K562 (cell line): ENCODE measurements at regions not wholly inside any gene's neighbourhood (a gene's known extent, or its start where the extent isn't known, plus 50 kb on each side); places are given as distances from the start of the nearest gene placed in this dataset.
"Not testable (repeated sequence)": the region's sequence is repeated elsewhere in the genome, so short reads cannot be mapped to it uniquely, and the experiment has no call there.

Experiments used
- ATAC-seq: fragments of 200-7000 bp; cut with Tn5 transposase; 3 replicates; pipeline ENCODE4 v1.9.1; 2020; ENCODE audit warnings: moderate library complexity
- BruUV-seq: library from RNA; stranded (reverse); fragments of 400-500 nt; replicated peaks from 2 replicates; lab custom pipeline; 2021; lab: Mats Ljungman, UMichigan
- CTCF ChIA-PET: fragments of 300-600 bp; formaldehyde crosslinking; extraction: SDS; loops from one replicate; lab custom pipeline; 2021; ENCODE audit warnings: low intra/inter-chr PET ratio; lab: Yijun Ruan, JAX
- POLR2A ChIA-PET: fragments of 300-600, 350-650 bp; sonication (Branson Sonifier 250); formaldehyde crosslinking; extraction: SDS; loops from one replicate; lab custom pipeline; 2021; ENCODE audit warnings: antibody characterized with exemption, inconsistent platforms; lab: Yijun Ruan, JAX
- DNase-seq, 4 experiments: peaks; one replicate each; pipeline versions ENCODE4 v3.0.0 to v3.0.0-alpha.2; 2011 to 2018; ENCODE audit warnings: low spot score in 3 of 4, mixed read lengths in 3 of 4; ENCODE audit errors: extremely low read depth in 1 of 4
- FAIRE-seq: peaks from 2 replicates; lab custom pipeline; 2011; peaks lifted over from hg19 to GRCh38; lab: Jason Lieb, UNC
- H2AFZ ChIP-seq: 2 replicates; pipeline ENCODE4 v1.6.0; 2011; ENCODE audit warnings: low read depth, low read length, control low read depth, inconsistent platforms
- H3K27ac ChIP-seq: fragments of 200-600 bp; 3 replicates; pipeline ENCODE4 v1.8.0; 2011; ENCODE audit warnings: low read depth, mild to moderate bottlenecking, control low read depth, inconsistent platforms, low read length, moderate library complexity, mixed read lengths; ENCODE audit errors: extremely low read depth
- H3K27me3 ChIP-seq, 2 experiments: fragments of 300-600 bp in 1 of 2; 2 replicates in 1 of 2; 3 replicates in 1 of 2; pipeline versions ENCODE4 v1.6.0 to v1.8.0; 2011; ENCODE audit warnings: inconsistent platforms in 2 of 2, low read length in 2 of 2, mild to moderate bottlenecking in 1 of 2, mixed read lengths in 1 of 2, moderate library complexity in 1 of 2; ENCODE audit not compliant: control insufficient read depth in 2 of 2, insufficient read depth in 2 of 2
- H3K36me3 ChIP-seq: fragments of 300-600 bp; 3 replicates; pipeline ENCODE4 v1.8.0; 2011; ENCODE audit warnings: mild to moderate bottlenecking, low read length, inconsistent platforms; ENCODE audit not compliant: control insufficient read depth, insufficient read depth
- H3K4me1 ChIP-seq, 2 experiments: fragments of 200-600 bp in 1 of 2; replicated peaks in 1 of 2; 2 replicates in 1 of 2; 3 replicates in 1 of 2; pipeline versions ENCODE4 v1.5.1 to v1.8.0; 2011; ENCODE audit warnings: inconsistent platforms in 2 of 2, low read length in 2 of 2, mild to moderate bottlenecking in 1 of 2, mixed read lengths in 1 of 2, moderate library complexity in 1 of 2; ENCODE audit not compliant: control insufficient read depth in 2 of 2, insufficient read depth in 2 of 2
- H3K4me2 ChIP-seq: 2 replicates; pipeline ENCODE4 v1.6.1; 2011; ENCODE audit warnings: low read length, control low read depth, inconsistent platforms, mixed read lengths; ENCODE audit not compliant: insufficient read depth
- H3K4me3 ChIP-seq: fragments of 200-600 bp; sonication (generic), shearing (Covaris generic); 2 replicates; pipeline ENCODE4 v1.5.1; 2016; ENCODE audit warnings: control low read depth, inconsistent platforms
- H3K79me2 ChIP-seq: fragments of 200-600 bp; 3 replicates; pipeline ENCODE4 v1.8.0; 2011; ENCODE audit warnings: low read length, inconsistent platforms; ENCODE audit not compliant: control insufficient read depth, insufficient read depth
- H3K9ac ChIP-seq, 2 experiments: 2 replicates each; pipeline versions ENCODE4 v1.6.0 to v1.6.1; 2011; ENCODE audit warnings: low read depth in 2 of 2, low read length in 2 of 2, control low read depth in 1 of 2, inconsistent platforms in 1 of 2, mild to moderate bottlenecking in 1 of 2, mixed read lengths in 1 of 2; ENCODE audit not compliant: insufficient read depth in 1 of 2
- H3K9me1 ChIP-seq: one replicate; pipeline ENCODE4 v1.6.0; 2011; ENCODE audit warnings: inconsistent platforms, mild to moderate bottlenecking, low read length, moderate library complexity; ENCODE audit not compliant: control insufficient read depth, insufficient read depth
- H3K9me3 ChIP-seq: replicated peaks from 2 replicates; pipeline ENCODE4 v1.5.1; 2011; ENCODE audit warnings: low read depth, low read length, inconsistent platforms; ENCODE audit not compliant: control insufficient read depth, insufficient read depth
- H4K20me1 ChIP-seq: replicated peaks from 2 replicates; pipeline ENCODE4 v1.6.1; 2011; ENCODE audit warnings: low read length, inconsistent platforms, mixed read lengths; ENCODE audit not compliant: control insufficient read depth, insufficient read depth
- KLF6 ChIP-seq: fragments of 250-450 bp; sonication (Bioruptor Pico); IDR thresholded peaks from 2 replicates; pipeline ENCODE4 v1.4.0; 2020; ENCODE audit warnings: mild to moderate bottlenecking, moderate library complexity, borderline replicate concordance
- NFXL1 ChIP-seq: fragments of 450-650 bp; formaldehyde crosslinking; IDR thresholded peaks from 2 replicates; pipeline ENCODE4 v1.4.0; 2021; ENCODE audit warnings: mild to moderate bottlenecking
- XRCC3 ChIP-seq: fragments of 450-650 bp; IDR thresholded peaks from 2 replicates; pipeline ENCODE4 v1.6.1; 2017; ENCODE audit warnings: mild to moderate bottlenecking, moderate library complexity
- WGBS: fragments of 100-300 bp; shearing (Covaris generic); methylation state at CpG from one replicate; pipeline ENCODE4 v1.1.6; 2016; ENCODE audit warnings: low coverage, mixed read lengths; ENCODE audit not compliant: insufficient coverage; ENCODE audit errors: missing lambda C conversion rate; 5-methylcytosine and 5-hydroxymethylcytosine counted together
- in situ Hi-C: fragments of 300-500 bp; cut with MboI; formaldehyde crosslinking; loops from 4 replicates; pipeline ENCODE4 v1.15.0; 2018; ENCODE audit warnings: inconsistent platforms, mixed read lengths
- intact Hi-C: fragments of 100-400 bp; cut with micrococcal nuclease; formaldehyde crosslinking; loops from 2 replicates; pipeline ENCODE4 v1.14.2; 2022

- H3K9me3 ChIP-seq, result no peaks in the 10 kb centered on the region
- no peak overlapping the region for H3K4me2 ChIP-seq
- ATAC-seq (no peak), FAIRE-seq (no peak), DNase-seq (no peak)
- H3K36me3 ChIP-seq, result no peaks in the 10 kb centered on the region
- H3K9ac ChIP-seq, result no peak overlapping the region
- H3K9me1 ChIP-seq, result no peaks in the 10 kb centered on the region
- POLR2A ChIA-PET, result interaction anchor here (0.7 kb wide), 1 partner anchor 19 kb away, joined by 3 read pairs; no protein-coding TSS in a partner anchor
- BruUV-seq, result no TSS peak
- no peaks in the 10 kb centered on the region for H3K79me2 ChIP-seq
- intact Hi-C loops (no loop called here), in situ Hi-C loops (no loop called here)
- WGBS, result 61% methylated on average over 3 of the region's 3 CpGs
- H4K20me1 ChIP-seq, result no peaks in the 10 kb centered on the region
- no peak overlapping the region for H3K4me3 ChIP-seq
- CTCF ChIA-PET, result no interaction called here
- TF ChIP-seq KLF6 (CRISPR knock-in tag) (no peak), XRCC3 (no peak), NFXL1 (no peak)
- peaks cover 0 to 2% of the 10 kb centered on the region in 2 experiments; a peak in 1 of 5 replicates for H3K4me1 ChIP-seq
- H3K27me3 ChIP-seq, result no peaks in the 10 kb centered on the region
- no peak overlapping the region for H3K27ac ChIP-seq
- no peak overlapping the region for H2AFZ ChIP-seq
Observed at GRCh38 chr3:178206521-178206920, 329.7 kb upstream of the KCNMB2 start.

- H3K9ac ChIP-seq, FAIRE-seq, POLR2A ChIA-PET, CTCF ChIA-PET, H3K27me3 ChIP-seq, H3K9me3 ChIP-seq, H3K9me1 ChIP-seq, H3K79me2 ChIP-seq, H3K4me3 ChIP-seq, H4K20me1 ChIP-seq, DNase-seq, BruUV-seq, H3K4me1 ChIP-seq, ATAC-seq, H3K36me3 ChIP-seq, intact Hi-C loops, H2AFZ ChIP-seq, H3K4me2 ChIP-seq, H3K27ac ChIP-seq, in situ Hi-C loops: not testable (repeated sequence)
- WGBS, result 6% methylated on average over 2 of the region's 2 CpGs
Observed at GRCh38 chr3:178207161-178207560, 329.1 kb upstream of the KCNMB2 start.

GRCh38 chr3:178207627-178208026, 328.6 kb upstream of the KCNMB2 start:
- BruUV-seq, intact Hi-C loops: not testable (repeated sequence)

GRCh38 chr3:178209116-178209515, 327.1 kb upstream of the KCNMB2 start:
- ATAC-seq, result not testable (repeated sequence)
- no CpG with 5 or more reads among the region's 1 CpG for WGBS

More at GRCh38 chr3:178207627-178208026, 328.6 kb upstream of the KCNMB2 start:
- ATAC-seq, H2AFZ ChIP-seq, H3K27ac ChIP-seq, H3K4me1 ChIP-seq, FAIRE-seq, H3K4me2 ChIP-seq, in situ Hi-C loops, POLR2A ChIA-PET, DNase-seq, H3K36me3 ChIP-seq, H3K79me2 ChIP-seq, H3K27me3 ChIP-seq, H4K20me1 ChIP-seq, H3K9ac ChIP-seq, H3K4me3 ChIP-seq, CTCF ChIA-PET, H3K9me1 ChIP-seq, H3K9me3 ChIP-seq: not testable (repeated sequence)
- WGBS, result 31% methylated on average over 9 of the region's 9 CpGs

More at GRCh38 chr3:178209116-178209515, 327.1 kb upstream of the KCNMB2 start:
- H3K9ac ChIP-seq, BruUV-seq, POLR2A ChIA-PET, CTCF ChIA-PET, DNase-seq, intact Hi-C loops, in situ Hi-C loops, H3K36me3 ChIP-seq, H3K4me1 ChIP-seq, H3K9me1 ChIP-seq, H3K4me3 ChIP-seq, H3K79me2 ChIP-seq, H2AFZ ChIP-seq, FAIRE-seq, H3K4me2 ChIP-seq, H3K9me3 ChIP-seq, H3K27me3 ChIP-seq, H3K27ac ChIP-seq, H4K20me1 ChIP-seq: not testable (repeated sequence)
